Stimulated activated CD4-positive, alpha-beta T cell treated with anti-CD3 and anti-CD28 coated beads, Interleukin-12 subunit alpha, Interleukin-12 subunit beta, amount 100 ng/mL, for 4 hours (primary cell): ENCODE measurements at regions not wholly inside any gene's neighbourhood (a gene's known extent, or its start where the extent isn't known, plus 50 kb on each side); places are given as distances from the start of the nearest gene placed in this dataset.

Source experiments
- DNase-seq: peaks from one replicate; pipeline ENCODE4 v3.0.0-alpha.2; 2020

- no peak for DNase-seq
Measured at GRCh38 chr3:43783987-43784639, 93.4 kb downstream of the ABHD5 start.

GRCh38 chr3:43784640-43785011 is 93.9 kb downstream of the ABHD5 start:
- no peak for DNase-seq

- DNase-seq: no peak
Measured at GRCh38 chr3:43785551-43785950, 94.8 kb downstream of the ABHD5 start.

- no peak for DNase-seq
Measured at GRCh38 chr3:43786102-43786501, 95.4 kb downstream of the ABHD5 start.

- DNase-seq: no peak
Measured at GRCh38 chr3:43786526-43787305, 96.0 kb downstream of the ABHD5 start.

- no peak for DNase-seq
Measured at GRCh38 chr3:43787330-43787729, 96.6 kb downstream of the ABHD5 start.

GRCh38 chr3:43789028-43789427 is 98.3 kb downstream of the ABHD5 start:
- no peak for DNase-seq

GRCh38 chr3:43790060-43790459 is 99.3 kb downstream of the ABHD5 start:
- DNase-seq: no peak

- DNase-seq: no peak
Measured at GRCh38 chr3:43790476-43790875, 99.7 kb downstream of the ABHD5 start.

- DNase-seq: no peak
Measured at GRCh38 chr3:43791246-43791645, 100.5 kb downstream of the ABHD5 start.

- DNase-seq: no peak
Measured at GRCh38 chr3:43792904-43793303, 102.2 kb downstream of the ABHD5 start.

- DNase-seq: no peak
Measured at GRCh38 chr3:43793648-43794372, 103.1 kb downstream of the ABHD5 start.

GRCh38 chr3:43794776-43795175 is 104.0 kb downstream of the ABHD5 start:
- DNase-seq: no peak

- DNase-seq: no peak
Measured at GRCh38 chr3:43795491-43795890, 104.8 kb downstream of the ABHD5 start.

GRCh38 chr3:43796041-43796596 is 105.4 kb downstream of the ABHD5 start:
- DNase-seq: no peak

- no peak for DNase-seq
Measured at GRCh38 chr3:43797794-43798193, 107.1 kb downstream of the ABHD5 start.

- DNase-seq: no peak
Measured at GRCh38 chr3:43810797-43811196, 120.1 kb downstream of the ABHD5 start.

GRCh38 chr3:43814461-43814860 is 123.7 kb downstream of the ABHD5 start:
- no peak for DNase-seq

GRCh38 chr3:43816372-43816771 is 125.6 kb downstream of the ABHD5 start:
- no peak for DNase-seq

- no peak for DNase-seq
Measured at GRCh38 chr3:43817064-43817463, 126.3 kb downstream of the ABHD5 start.

GRCh38 chr3:43817825-43818224 is 127.1 kb downstream of the ABHD5 start:
- DNase-seq: no peak

GRCh38 chr3:43818229-43818628 is 127.5 kb downstream of the ABHD5 start:
- DNase-seq: no peak

- no peak for DNase-seq
Measured at GRCh38 chr3:43838009-43838758, 147.4 kb downstream of the ABHD5 start.
